ENCODE measurements at regions not wholly inside any gene's neighbourhood (a gene's known extent, or its start where the extent isn't known, plus 50 kb on each side); places are given as distances from the start of the nearest gene placed in this dataset.

DNA sequence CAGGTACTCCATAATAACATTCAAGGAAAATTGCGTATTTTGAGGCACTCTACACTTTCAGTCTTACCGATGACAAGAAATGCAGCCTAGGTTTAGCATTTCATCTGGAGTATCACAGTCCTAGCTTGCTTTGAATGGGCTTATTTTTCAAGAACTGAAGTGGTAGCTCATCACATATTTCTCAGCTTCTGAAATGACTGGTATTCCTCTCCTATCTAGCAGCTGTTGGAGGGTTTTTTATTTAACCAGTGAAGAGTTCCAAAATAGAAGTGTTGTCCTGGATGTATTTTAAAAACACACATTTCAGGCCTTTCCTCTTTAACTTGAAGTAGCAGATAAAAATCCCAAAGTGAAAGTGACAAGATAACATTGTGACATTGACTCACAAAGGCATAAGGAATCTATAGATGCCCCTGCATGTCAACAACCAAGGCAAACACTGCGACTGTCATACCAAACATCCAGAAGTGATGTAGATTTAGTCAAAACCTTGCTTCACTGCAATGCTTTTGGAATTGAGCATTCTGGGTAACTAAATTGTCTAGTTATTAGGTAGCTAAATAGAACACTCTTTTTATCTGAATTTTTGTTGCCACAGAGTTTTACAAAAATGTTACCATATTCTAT, 182.2 kb upstream of the FBXO33 start:
- TF ChIP-seq, protein P1, sequence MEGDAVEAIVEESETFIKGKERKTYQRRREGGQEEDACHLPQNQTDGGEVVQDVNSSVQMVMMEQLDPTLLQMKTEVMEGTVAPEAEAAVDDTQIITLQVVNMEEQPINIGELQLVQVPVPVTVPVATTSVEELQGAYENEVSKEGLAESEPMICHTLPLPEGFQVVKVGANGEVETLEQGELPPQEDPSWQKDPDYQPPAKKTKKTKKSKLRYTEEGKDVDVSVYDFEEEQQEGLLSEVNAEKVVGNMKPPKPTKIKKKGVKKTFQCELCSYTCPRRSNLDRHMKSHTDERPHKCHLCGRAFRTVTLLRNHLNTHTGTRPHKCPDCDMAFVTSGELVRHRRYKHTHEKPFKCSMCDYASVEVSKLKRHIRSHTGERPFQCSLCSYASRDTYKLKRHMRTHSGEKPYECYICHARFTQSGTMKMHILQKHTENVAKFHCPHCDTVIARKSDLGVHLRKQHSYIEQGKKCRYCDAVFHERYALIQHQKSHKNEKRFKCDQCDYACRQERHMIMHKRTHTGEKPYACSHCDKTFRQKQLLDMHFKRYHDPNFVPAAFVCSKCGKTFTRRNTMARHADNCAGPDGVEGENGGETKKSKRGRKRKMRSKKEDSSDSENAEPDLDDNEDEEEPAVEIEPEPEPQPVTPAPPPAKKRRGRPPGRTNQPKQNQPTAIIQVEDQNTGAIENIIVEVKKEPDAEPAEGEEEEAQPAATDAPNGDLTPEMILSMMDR (IDR thresholded peaks at IDR 0.05): no peak
- TF ChIP-seq POLR2A (IDR thresholded peaks at IDR 0.05): no peak
